HG03066 (cell line): ENCODE measurements at regions not wholly inside any gene's neighbourhood (a gene's known extent, or its start where the extent isn't known, plus 50 kb on each side); places are given as distances from the start of the nearest gene placed in this dataset.

ENCODE experiments used
- ATAC-seq: cut with Tn5 transposase; IDR thresholded peaks from one replicate; pipeline ENCODE4 v1.9.1; 2021; ENCODE audit warnings: low read depth; ENCODE audit not compliant: unreplicated experiment

GRCh38 chr4:59969909-59970308, 1230.2 kb upstream of the ADGRL3 start:
- ATAC-seq: no peak

GRCh38 chr4:59971952-59972351, 1228.2 kb upstream of the ADGRL3 start:
- ATAC-seq: no peak

DNA sequence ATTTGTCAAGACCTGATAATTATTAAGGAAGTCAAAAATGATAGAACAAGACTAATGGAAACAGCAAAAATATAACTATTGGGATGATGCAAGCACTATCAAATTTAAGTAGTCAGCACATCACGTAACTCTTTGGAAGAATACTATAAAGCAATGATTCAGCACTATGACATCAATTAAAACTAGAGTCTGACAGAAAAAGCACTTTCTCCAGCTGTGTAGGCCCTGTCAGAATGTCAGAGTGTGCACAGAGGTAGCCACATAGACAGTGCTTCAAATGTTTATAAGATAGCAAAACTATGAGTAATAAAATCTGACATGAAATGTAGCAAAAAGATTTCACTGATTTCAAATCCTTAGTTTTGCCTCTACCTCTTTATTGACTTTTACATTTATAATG, 1226.6 kb upstream of the ADGRL3 start:
- ATAC-seq: no peak

- ATAC-seq: no peak
Measured at GRCh38 chr4:59979061-59979460, 1221.1 kb upstream of the ADGRL3 start.

DNA sequence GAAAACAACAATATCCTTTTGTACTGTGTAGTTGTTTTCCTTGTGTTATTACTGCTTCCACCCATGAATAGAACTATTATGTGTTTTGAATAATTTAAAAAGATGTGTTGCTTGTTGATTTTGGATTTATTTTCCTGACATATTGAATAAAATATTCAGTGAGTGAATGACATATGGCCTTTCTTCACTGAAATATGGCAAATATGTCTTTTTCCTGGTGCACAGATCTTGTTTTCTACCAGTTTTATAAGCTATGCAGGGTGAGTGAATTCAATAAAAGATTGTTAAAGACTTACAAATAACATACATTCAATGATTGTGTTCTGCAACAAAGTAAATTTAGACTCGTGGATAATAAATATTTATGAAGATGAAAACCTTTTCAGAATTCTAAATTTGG, 1216.3 kb upstream of the ADGRL3 start:
- no peak for ATAC-seq

GRCh38 chr4:59987289-59987688, 1212.8 kb upstream of the ADGRL3 start:
- no peak for ATAC-seq

- ATAC-seq: no peak
Measured at GRCh38 chr4:59994118-59994517, 1206.0 kb upstream of the ADGRL3 start.

DNA sequence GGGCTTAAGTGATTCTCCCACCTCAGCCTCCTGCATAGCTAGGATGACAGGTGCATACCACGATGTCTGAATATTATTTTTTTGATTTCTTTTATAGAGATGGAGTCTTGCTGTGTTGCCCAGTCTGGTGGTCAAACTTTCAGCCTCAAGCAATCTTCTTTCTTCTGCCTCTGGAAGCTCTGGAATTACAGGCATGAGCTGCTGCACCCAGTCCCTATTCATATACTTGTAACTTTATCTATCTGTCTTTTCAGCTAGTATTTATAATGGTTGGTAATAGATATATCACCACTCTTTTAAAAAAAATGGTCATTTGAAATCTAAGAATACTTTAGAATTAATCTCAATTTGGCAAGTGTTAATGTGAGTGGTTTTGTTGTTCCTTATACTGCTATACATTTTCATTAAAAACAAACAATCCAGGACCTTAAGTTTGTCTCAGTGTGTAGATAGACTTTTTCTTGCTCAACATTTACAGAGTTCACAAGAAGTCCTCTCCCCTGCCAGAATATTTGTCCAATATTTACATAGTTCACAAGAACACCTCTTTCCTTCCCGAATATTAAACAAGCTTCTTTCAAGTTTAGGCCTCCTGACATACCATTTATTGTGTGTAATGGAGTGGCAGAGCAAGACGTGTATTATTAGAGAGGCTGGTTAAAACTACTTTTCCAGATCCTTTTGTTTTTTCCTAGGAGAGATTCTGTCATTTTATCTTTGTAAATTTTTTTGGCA, 1197.4 kb upstream of the ADGRL3 start:
- ATAC-seq: no peak

GRCh38 chr4:60013464-60014184, 1186.5 kb upstream of the ADGRL3 start:
- no peak for ATAC-seq

DNA sequence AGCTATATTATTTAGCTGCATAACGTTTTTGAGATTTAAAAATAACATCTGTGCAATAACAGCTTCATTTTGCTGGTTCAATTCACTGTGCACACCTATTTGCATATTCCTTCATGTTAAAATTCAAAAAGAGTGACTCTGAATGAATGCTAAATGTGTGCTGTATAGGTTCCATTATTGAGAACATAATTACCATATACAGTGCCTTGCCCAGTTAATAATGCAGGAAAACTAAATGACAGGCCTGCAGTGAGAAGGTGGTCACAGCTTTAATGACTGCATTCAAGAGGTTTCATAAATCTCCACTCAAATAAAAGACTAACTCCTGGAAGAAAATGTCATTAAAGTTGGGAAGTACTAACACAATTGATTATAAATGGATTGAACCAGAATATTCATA, 1183.2 kb upstream of the ADGRL3 start:
- ATAC-seq: no peak

DNA sequence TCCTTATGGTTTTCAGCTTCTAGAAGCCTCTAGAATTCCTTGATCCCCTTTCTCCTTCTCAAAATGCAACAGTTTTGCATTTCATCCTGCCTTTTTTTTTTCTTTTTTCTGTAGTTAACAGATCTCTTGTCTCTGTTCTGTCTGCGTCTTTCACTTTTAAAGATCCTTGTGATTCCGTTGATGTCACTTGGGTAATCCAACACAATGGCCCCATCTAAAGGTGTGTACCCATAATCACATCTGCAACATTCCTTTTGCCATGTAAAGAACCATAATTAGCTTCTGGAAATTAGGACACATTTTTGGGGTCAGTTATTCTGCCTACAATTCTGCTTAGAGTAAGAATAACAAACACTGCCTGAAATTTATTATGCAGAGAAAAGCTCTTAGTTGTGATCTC, 1180.9 kb upstream of the ADGRL3 start:
- no peak for ATAC-seq

GRCh38 chr4:60019946-60020345, 1180.2 kb upstream of the ADGRL3 start:
- no peak for ATAC-seq

DNA sequence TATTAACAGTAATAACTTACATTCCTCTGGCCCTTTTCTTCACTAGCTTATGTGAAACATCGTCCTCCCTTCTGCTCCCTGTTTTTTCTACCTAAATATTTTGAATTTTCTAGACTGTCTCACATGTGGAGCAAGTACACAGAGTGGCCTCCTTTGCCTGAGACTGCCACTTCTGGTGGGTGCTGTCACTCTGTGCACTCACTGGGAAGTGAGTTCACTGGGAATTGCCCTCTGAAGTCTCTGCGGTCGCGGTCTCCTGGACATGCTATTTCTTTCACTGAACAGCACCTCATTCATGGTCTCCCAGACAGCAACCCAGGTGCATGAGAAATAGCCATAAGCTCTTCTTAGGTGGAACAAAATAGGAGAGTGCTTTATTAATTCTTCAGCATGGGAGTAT, 1179.7 kb upstream of the ADGRL3 start:
- ATAC-seq: no peak

- ATAC-seq: no peak
Measured at GRCh38 chr4:60033826-60034225, 1166.3 kb upstream of the ADGRL3 start.

DNA sequence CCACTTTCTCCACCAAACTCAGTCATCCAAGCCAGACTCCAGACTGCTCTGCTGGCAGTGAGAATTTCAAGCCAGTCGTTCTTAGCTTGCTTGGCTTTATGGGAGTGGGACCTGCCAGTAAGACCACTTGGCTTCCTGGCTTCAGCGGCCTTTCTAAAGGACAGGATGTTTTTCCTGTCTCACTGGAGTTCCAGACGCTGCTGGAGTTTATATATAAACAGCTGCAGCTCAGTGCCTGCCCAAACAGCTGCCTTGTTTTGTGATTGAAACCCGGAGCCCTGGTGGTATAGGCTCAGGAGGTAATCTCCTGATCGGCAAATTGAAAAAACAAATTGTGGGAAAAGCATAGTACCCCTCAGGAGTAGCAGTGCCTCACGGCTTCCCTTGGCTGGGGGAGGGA, 1165.8 kb upstream of the ADGRL3 start:
- no peak for ATAC-seq

- no peak for ATAC-seq
Measured at GRCh38 chr4:60039908-60040307, 1160.2 kb upstream of the ADGRL3 start.

- no peak for ATAC-seq
Measured at GRCh38 chr4:60042231-60042652, 1157.9 kb upstream of the ADGRL3 start.

- ATAC-seq: no peak
Measured at GRCh38 chr4:60042941-60043340, 1157.2 kb upstream of the ADGRL3 start.

GRCh38 chr4:60078984-60079383, 1121.1 kb upstream of the ADGRL3 start:
- no peak for ATAC-seq

- ATAC-seq: no peak
Measured at GRCh38 chr4:60081839-60082238, 1118.3 kb upstream of the ADGRL3 start.

DNA sequence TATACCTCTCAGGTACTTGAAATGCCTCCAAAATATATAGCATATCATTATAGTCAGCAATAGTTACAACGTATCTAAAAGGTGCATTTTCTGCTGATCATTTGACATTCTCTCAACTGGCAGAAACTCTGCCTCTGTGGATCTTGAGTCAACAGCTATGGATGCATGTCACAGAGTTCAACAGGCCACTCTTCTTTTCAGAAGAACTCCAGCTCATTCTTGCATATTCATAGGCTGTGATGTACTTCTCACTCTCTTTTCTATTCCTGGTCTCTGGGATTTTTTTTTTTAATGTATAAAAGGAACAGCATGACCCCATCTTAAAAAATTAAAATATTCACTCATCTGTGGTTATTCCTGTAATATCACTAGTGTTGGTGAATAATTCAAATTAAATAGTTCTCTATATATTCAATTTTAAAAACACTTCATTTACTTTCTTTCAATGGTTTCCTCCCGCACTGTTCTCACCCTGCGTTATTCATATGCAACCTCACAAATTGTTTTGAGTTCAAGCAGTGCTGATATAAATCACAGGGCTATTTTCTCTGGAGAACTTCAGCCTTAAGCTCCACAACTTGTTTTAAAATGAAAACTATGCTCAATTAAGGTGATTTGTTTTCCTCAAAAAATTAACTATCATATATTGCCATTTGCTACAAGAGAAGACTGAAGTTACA, 1111.2 kb upstream of the ADGRL3 start:
- no peak for ATAC-seq
